Neutrophil (primary cell): ENCODE measurements at regions not wholly inside any gene's neighbourhood (a gene's known extent, or its start where the extent isn't known, plus 50 kb on each side); places are given as distances from the start of the nearest gene placed in this dataset.

Source experiments
- H3K27ac ChIP-seq: fragments of 200-600 bp; sonication (generic); 2 replicates; pipeline ENCODE4 v1.5.1; 2016; ENCODE audit warnings: mild to moderate bottlenecking, moderate library complexity
- H3K27me3 ChIP-seq: fragments of 200-600 bp; sonication (generic); 2 replicates; pipeline ENCODE4 v1.6.0; 2016; ENCODE audit warnings: mild to moderate bottlenecking
- H3K36me3 ChIP-seq: fragments of 200-600 bp; sonication (generic); 2 replicates; pipeline ENCODE4 v1.5.1; 2017
- H3K4me1 ChIP-seq, 2 experiments: fragments of 200-600 bp in 1 of 2; sonication (generic) in 1 of 2; 1 replicate in 1 of 2; 2 replicates in 1 of 2; pipeline versions ENCODE4 v1.5.1 to v1.6.1; 2013 to 2016; ENCODE audit warnings: low read depth in 1 of 2, low read length in 1 of 2, mild to moderate bottlenecking in 1 of 2, moderate library complexity in 1 of 2; ENCODE audit not compliant: control insufficient read depth in 1 of 2, insufficient read depth in 1 of 2
- H3K4me3 ChIP-seq, 2 experiments: fragments of 200-600 bp in 1 of 2; sonication (generic) in 1 of 2; 1 replicate in 1 of 2; 2 replicates in 1 of 2; pipeline ENCODE4 v1.5.1; 2013 to 2016; ENCODE audit warnings: low read depth in 1 of 2, low read length in 1 of 2, mild to moderate bottlenecking in 1 of 2, moderate library complexity in 1 of 2
- H3K9me3 ChIP-seq: fragments of 200-600 bp; sonication (generic); 2 replicates; pipeline ENCODE4 v1.5.1; 2016
- TF ChIP-seq, protein P1 (sequence below): fragments of 200-600 bp; sonication (generic); IDR thresholded peaks from 2 replicates; pipeline ENCODE4 v1.5.1; 2016; ENCODE audit warnings: antibody characterized with exemption

- TF ChIP-seq, protein P1, sequence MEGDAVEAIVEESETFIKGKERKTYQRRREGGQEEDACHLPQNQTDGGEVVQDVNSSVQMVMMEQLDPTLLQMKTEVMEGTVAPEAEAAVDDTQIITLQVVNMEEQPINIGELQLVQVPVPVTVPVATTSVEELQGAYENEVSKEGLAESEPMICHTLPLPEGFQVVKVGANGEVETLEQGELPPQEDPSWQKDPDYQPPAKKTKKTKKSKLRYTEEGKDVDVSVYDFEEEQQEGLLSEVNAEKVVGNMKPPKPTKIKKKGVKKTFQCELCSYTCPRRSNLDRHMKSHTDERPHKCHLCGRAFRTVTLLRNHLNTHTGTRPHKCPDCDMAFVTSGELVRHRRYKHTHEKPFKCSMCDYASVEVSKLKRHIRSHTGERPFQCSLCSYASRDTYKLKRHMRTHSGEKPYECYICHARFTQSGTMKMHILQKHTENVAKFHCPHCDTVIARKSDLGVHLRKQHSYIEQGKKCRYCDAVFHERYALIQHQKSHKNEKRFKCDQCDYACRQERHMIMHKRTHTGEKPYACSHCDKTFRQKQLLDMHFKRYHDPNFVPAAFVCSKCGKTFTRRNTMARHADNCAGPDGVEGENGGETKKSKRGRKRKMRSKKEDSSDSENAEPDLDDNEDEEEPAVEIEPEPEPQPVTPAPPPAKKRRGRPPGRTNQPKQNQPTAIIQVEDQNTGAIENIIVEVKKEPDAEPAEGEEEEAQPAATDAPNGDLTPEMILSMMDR, result no peak
- no peaks in the 10 kb centered on the region for H3K9me3 ChIP-seq
- no peaks in the 10 kb centered on the region for H3K36me3 ChIP-seq
- no peak overlapping the region for H3K4me3 ChIP-seq
- H3K27me3 ChIP-seq, result no peaks in the 10 kb centered on the region
- H3K27ac ChIP-seq, result no peak overlapping the region
- H3K4me1 ChIP-seq, result no peaks in the 10 kb centered on the region
Measured at GRCh38 chr5:8366266-8366665, 497.3 kb downstream of the MTRR start.

DNA sequence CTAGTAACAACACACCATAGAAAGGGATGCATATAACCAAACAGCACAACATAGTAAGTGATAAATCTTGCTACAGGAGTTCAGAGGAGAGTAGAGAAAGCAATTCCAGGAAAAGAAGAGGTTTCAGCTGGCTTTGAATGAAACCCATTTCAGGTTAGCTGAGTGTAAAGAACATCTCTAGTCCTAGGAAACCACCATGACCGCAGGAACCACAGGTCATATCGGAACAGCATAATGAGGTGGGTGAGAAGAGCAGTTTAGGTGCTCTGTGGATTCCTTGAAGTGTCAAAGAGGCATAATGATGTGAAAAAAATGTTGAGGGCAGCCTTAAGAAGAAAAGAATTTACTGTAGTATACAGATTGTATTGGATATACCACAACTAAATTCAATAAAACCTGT, 507.5 kb downstream of the MTRR start:
- TF ChIP-seq, protein P1, result no peak
- H3K4me1 ChIP-seq, result no peaks in the 10 kb centered on the region
- no peaks in the 10 kb centered on the region for H3K36me3 ChIP-seq
- no peaks in the 10 kb centered on the region for H3K9me3 ChIP-seq
- H3K27me3 ChIP-seq, result no peaks in the 10 kb centered on the region
- H3K4me3 ChIP-seq, result no peak overlapping the region
- no peak overlapping the region for H3K27ac ChIP-seq

DNA sequence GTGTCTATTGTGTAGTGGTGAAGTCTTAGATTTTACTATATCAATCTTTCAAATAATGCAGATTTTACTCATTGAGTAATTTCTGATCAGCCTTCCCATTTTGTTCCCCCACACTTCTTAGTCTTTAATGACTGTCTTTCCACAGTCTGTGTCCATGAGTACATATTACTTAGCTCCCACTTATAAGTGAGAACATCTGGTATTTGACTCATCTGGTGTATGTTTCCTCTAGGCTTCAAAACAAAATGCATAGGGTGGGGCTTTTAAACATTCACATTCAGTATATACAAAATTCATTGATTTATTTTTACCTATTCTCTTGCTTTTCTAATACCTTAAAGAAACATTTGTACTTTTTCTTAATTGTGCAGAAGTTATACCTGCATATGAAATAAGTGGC, 513.0 kb downstream of the MTRR start:
- TF ChIP-seq, protein P1, result no peak
- Histone ChIP-seq H3K36me3 (no peaks in the 10 kb centered on the region), H3K9me3 (no peaks in the 10 kb centered on the region), H3K27ac (no peak overlapping the region), H3K27me3 (no peaks in the 10 kb centered on the region), H3K4me1 (no peaks in the 10 kb centered on the region), H3K4me3 (no peak overlapping the region)

DNA sequence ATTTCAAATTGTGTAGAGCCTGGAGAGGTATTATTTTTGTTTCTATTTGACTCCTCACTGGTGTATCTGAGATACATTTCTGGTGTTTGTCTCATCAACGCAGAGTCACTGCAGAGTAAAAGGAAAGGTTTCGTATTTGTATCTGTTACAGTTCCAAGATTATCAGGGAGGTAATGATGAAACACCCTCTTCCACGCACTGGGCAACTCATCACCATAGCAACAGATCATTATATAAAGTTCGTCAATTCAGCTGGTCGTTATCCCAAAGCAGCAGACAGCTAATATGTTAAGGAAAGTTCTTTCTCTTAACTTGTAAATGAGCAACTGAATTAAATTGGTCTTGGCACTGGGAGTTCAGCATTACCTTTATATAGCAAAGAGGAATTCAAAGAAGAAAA, 513.5 kb downstream of the MTRR start:
- no peaks in the 10 kb centered on the region for H3K9me3 ChIP-seq
- TF ChIP-seq, protein P1, result no peak
- no peaks in the 10 kb centered on the region for H3K27me3 ChIP-seq
- no peak overlapping the region for H3K4me3 ChIP-seq
- H3K27ac ChIP-seq, result no peak overlapping the region
- H3K36me3 ChIP-seq, result no peaks in the 10 kb centered on the region
- no peaks in the 10 kb centered on the region for H3K4me1 ChIP-seq

DNA sequence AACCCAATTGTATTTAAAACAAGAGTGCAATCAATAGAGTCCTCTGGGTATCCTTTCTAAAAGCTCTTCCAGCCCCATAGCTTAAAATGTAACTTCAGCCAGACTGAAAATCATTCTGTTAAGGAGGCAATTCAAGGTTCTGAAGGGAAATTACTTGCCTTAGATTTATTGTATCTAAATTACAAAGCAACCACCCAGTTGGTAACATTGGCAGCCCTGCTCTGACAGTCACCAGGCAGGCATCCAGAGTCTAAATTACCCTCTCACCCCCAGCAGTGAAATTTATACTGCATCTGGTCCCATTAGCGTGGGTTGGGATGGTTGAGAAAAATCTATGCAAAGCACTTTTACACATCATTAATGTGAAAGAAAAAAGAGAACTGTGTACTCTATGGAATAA, 514.7 kb downstream of the MTRR start:
- no peaks in the 10 kb centered on the region for H3K9me3 ChIP-seq
- H3K27ac ChIP-seq, result no peak overlapping the region
- no peaks in the 10 kb centered on the region for H3K4me1 ChIP-seq
- TF ChIP-seq, protein P1, result no peak
- H3K27me3 ChIP-seq, result no peaks in the 10 kb centered on the region
- no peaks in the 10 kb centered on the region for H3K36me3 ChIP-seq
- H3K4me3 ChIP-seq, result no peak overlapping the region

DNA sequence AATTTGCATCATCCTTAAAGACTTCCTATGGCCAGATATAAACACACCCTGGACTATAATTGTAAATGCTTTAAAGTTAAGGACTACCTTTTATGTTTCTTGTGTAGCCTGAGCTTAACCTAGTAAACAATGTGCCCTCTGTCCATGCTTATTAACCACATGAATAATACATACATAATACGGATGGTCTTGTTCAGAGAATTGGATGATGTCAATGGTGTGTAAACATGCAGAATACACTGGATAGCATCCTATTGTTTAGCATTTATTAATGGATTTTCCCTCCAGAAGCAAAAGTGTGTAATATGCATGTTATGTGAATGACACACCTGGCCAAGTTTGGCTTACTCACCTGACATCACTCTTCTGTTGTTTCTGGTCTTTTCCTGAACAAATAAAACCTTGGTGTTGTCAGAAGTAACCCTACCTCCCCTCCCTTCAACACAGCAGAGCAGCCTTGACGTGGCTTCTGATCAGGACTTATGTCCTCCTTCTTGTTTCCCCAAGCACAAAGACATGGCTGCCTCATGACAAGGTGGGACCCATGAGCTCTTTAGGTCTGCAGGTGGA, 517.9 kb downstream of the MTRR start:
- Histone ChIP-seq H3K4me1 (no peaks in the 10 kb centered on the region), H3K4me3 (no peak overlapping the region), H3K9me3 (no peaks in the 10 kb centered on the region), H3K27me3 (no peaks in the 10 kb centered on the region), H3K36me3 (no peaks in the 10 kb centered on the region), H3K27ac (no peak overlapping the region)
- TF ChIP-seq, protein P1, result no peak
